Spleen (tissue), 11 donors: ENCODE measurements at regions not wholly inside any gene's neighbourhood (a gene's known extent, or its start where the extent isn't known, plus 50 kb on each side); places are given as distances from the start of the nearest gene placed in this dataset.

ENCODE experiments used
- DNase-seq: peaks from one replicate; pipeline ENCODE4 v3.0.0-alpha.2; 2020
- H3K27ac ChIP-seq, 8 donors: fragments of 200-600 bp; sonication (generic) in 7 of 8; 1 replicate in 4 of 8; 2 replicates in 4 of 8; pipeline versions ENCODE4 v1.5.0 to v1.8.0; 2016 to 2021; ENCODE audit warnings: inconsistent platforms in 4 of 8, mild to moderate bottlenecking in 4 of 8, moderate library complexity in 1 of 8
- H3K27me3 ChIP-seq, 7 donors: fragments of 200-600 bp; sonication (generic) in 6 of 7; replicated peaks in 1 of 7; 1 replicate in 4 of 7; 2 replicates in 3 of 7; pipeline versions ENCODE4 v1.5.0 to v1.8.0; 2016 to 2021; ENCODE audit warnings: inconsistent platforms in 3 of 7, mild to moderate bottlenecking in 1 of 7
- H3K36me3 ChIP-seq, 6 donors: fragments of 200-600 bp; sonication (generic) in 5 of 6; 1 replicate in 4 of 6; 2 replicates in 2 of 6; pipeline versions ENCODE4 v1.5.0 to v1.8.0; 2016 to 2021; ENCODE audit warnings: inconsistent platforms in 2 of 6
- H3K4me1 ChIP-seq, 6 donors: fragments of 200-600 bp; sonication (generic) in 5 of 6; 1 replicate in 3 of 6; 2 replicates in 3 of 6; pipeline versions ENCODE4 v1.5.0 to v1.8.0; 2016 to 2021; ENCODE audit warnings: inconsistent platforms in 3 of 6
- H3K4me3 ChIP-seq, 8 donors: fragments of 200-600 bp; sonication (generic) in 7 of 8; 1 replicate in 4 of 8; 2 replicates in 4 of 8; pipeline versions ENCODE4 v1.5.0 to v1.8.0; 2016 to 2021; ENCODE audit warnings: inconsistent platforms in 4 of 8, mild to moderate bottlenecking in 4 of 8, moderate library complexity in 2 of 8
- H3K9me3 ChIP-seq, 8 donors: fragments of 200-600 bp; sonication (generic) in 7 of 8; 1 replicate in 4 of 8; 2 replicates in 4 of 8; pipeline versions ENCODE4 v1.5.0 to v1.8.0; 2016 to 2021; ENCODE audit warnings: inconsistent platforms in 4 of 8
- CTCF ChIP-seq, 11 experiments: fragments of 200-600 bp in 7 of 11; fragments of 450-650 bp in 4 of 11; sonication (generic) in 4 of 11; IDR thresholded peaks in 8 of 11; conservative IDR thresholded peaks in 3 of 11; 1 replicate in 7 of 11; 2 replicates in 4 of 11; pipeline versions ENCODE4 v1.4.0 to v1.8.0; 2016 to 2021; ENCODE audit warnings: antibody characterized with exemption in 11 of 11, inconsistent platforms in 4 of 11, mild to moderate bottlenecking in 1 of 11
- POLR2A ChIP-seq, 3 donors: fragments of 450-650 bp; IDR thresholded peaks; one replicate each; pipeline ENCODE4 v1.5.1; 2017; ENCODE audit warnings: antibody characterized with exemption in 3 of 3, mild to moderate bottlenecking in 1 of 3
- POLR2AphosphoS5 ChIP-seq, 3 donors: sonication (generic); formaldehyde crosslinking; IDR thresholded peaks; one replicate each; pipeline ENCODE4 v1.5.1; 2017; ENCODE audit warnings: antibody characterized with exemption in 3 of 3
- WGBS, 5 donors: extraction: QIAGEN DNeasy Blood & Tissue Kit in 3 of 5; methylation state at CpG; one replicate each; pipeline versions ENCODE4 v1.1.5 to v1.1.7; 2013 to 2018; 5-methylcytosine and 5-hydroxymethylcytosine counted together
- intact Hi-C: fragments of 100-400 bp; cut with DNase I; formaldehyde crosslinking; loops from one replicate; pipeline ENCODE4 v1.15.0; 2023; ENCODE audit warnings: low total_unique reads
- donor health status: healthy with polysubstance abuse.
- donor health status: DM: no; HTN: no; CAD: no; lungs with moderate emphysema.
- donor health status: DM: no; HTN: no; CAD: no.
- donor health status: Bipolar disorder and iron deficiency.
- donor health status: healthy.
- donor health status: DM: no; HTN: no; CAD: no.
- donor health status: DM: yes; HTN: yes; CAD: no.

GRCh38 chr6:140773276-140773675 is 1359.4 kb upstream of the GJE1 start:
- Histone ChIP-seq H3K27ac (no peak overlapping the region), H3K27me3 (no peaks in the 10 kb centered on the region), H3K4me1 (no peaks in the 10 kb centered on the region), H3K9me3 (peaks cover 0 to 21% (median 4%) of the 10 kb centered on the region in 8 donors), H3K36me3 (no peaks in the 10 kb centered on the region), H3K4me3 (no peak overlapping the region)
- TF ChIP-seq POLR2A (IDR thresholded peaks at IDR 0.05) (no peak), POLR2AphosphoS5 (IDR thresholded peaks at IDR 0.05) (no peak), CTCF (IDR thresholded peaks at IDR 0.05 in 8 of 11, conservative IDR thresholded peaks at IDR 0.05 in 3 of 11) (no peak)
- intact Hi-C loops = no loop called here
- no peak for DNase-seq

GRCh38 chr6:140772576-140772975 is 1360.1 kb upstream of the GJE1 start:
- TF ChIP-seq POLR2A (IDR thresholded peaks at IDR 0.05) (no peak), POLR2AphosphoS5 (IDR thresholded peaks at IDR 0.05) (no peak), CTCF (IDR thresholded peaks at IDR 0.05 in 8 of 11, conservative IDR thresholded peaks at IDR 0.05 in 3 of 11) (no peak)
- intact Hi-C loops = no loop called here
- Histone ChIP-seq H3K27me3 (no peaks in the 10 kb centered on the region), H3K4me3 (no peak overlapping the region), H3K27ac (no peak overlapping the region), H3K9me3 (peaks cover 0 to 28% (median 11%) of the 10 kb centered on the region in 8 donors), H3K36me3 (no peaks in the 10 kb centered on the region), H3K4me1 (no peaks in the 10 kb centered on the region)
- DNase-seq = no peak
- 78 to 91% (median 82%) methylated on average over 3 of the region's 3 CpGs for WGBS, 5 donors

- intact Hi-C loops = no loop called here
- WGBS, 5 donors = 75 to 92% (median 91%) methylated on average over 3 of the region's 3 CpGs
- TF ChIP-seq CTCF (IDR thresholded peaks at IDR 0.05 in 8 of 11, conservative IDR thresholded peaks at IDR 0.05 in 3 of 11) (no peak), POLR2AphosphoS5 (IDR thresholded peaks at IDR 0.05) (no peak), POLR2A (IDR thresholded peaks at IDR 0.05) (no peak)
- H3K36me3 ChIP-seq = no peaks in the 10 kb centered on the region
- H3K4me3 ChIP-seq = no peak overlapping the region
- H3K27ac ChIP-seq = no peak overlapping the region
- DNase-seq = no peak
- H3K27me3 ChIP-seq = no peaks in the 10 kb centered on the region
- no peaks in the 10 kb centered on the region for H3K4me1 ChIP-seq
- peaks cover 0 to 33% (median 14%) of the 10 kb centered on the region in 8 donors for H3K9me3 ChIP-seq
Measured at GRCh38 chr6:140768133-140768532, 1364.6 kb upstream of the GJE1 start.

- peaks cover 0 to 32% (median 14%) of the 10 kb centered on the region in 8 donors for H3K9me3 ChIP-seq
- no peak for DNase-seq
- no peak overlapping the region for H3K27ac ChIP-seq
- intact Hi-C loops = no loop called here
- no peak overlapping the region for H3K4me3 ChIP-seq
- H3K36me3 ChIP-seq = no peaks in the 10 kb centered on the region
- TF ChIP-seq POLR2A (IDR thresholded peaks at IDR 0.05) (no peak), CTCF (IDR thresholded peaks at IDR 0.05 in 8 of 11, conservative IDR thresholded peaks at IDR 0.05 in 3 of 11) (no peak), POLR2AphosphoS5 (IDR thresholded peaks at IDR 0.05) (no peak)
- H3K27me3 ChIP-seq = no peaks in the 10 kb centered on the region
- H3K4me1 ChIP-seq = no peaks in the 10 kb centered on the region
- WGBS, 5 donors = 83 to 95% (median 93%) methylated on average over 2 of the region's 2 CpGs
Measured at GRCh38 chr6:140766999-140767398, 1365.7 kb upstream of the GJE1 start.
